ENCODE measurements at regions not wholly inside any gene's neighbourhood (a gene's known extent, or its start where the extent isn't known, plus 50 kb on each side); places are given as distances from the start of the nearest gene placed in this dataset.

DNA sequence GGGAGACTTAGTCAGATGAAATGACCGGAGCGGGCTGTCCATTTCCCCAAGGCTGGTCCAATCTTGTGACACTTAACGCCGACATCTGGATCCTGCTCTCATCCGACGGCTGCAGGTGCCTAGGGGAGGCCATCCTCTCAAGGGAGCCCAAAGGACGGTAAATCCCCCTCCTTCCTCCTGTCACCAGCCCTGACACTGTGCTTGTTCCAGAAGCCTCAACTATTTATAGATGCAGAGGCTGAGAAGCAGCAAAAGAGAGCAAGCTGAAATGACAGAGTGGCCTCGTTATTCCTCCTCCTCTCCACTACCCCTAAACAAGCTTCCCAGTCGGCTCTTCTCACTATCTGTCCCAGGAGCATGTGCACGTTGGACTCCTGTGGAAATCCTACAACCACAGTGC is 533.7 kb downstream of the LIG4 start:
- Mint-ChIP-seq H3K36me3 (ENCODE audit: low read depth) (no peaks in the 10 kb centered on the region), H3K27me3 (ENCODE audit: low read depth) (no peaks in the 10 kb centered on the region), H3K27ac (ENCODE audit: unreplicated experiment) (no peak overlapping the region), H3K4me1 (ENCODE audit: low read depth) (no peaks in the 10 kb centered on the region), H3K9me3 (ENCODE audit: low read depth) (peaks cover 4% of the 10 kb centered on the region), H3K4me3 (ENCODE audit: unreplicated experiment) (no peak overlapping the region)
- no peak for DNase-seq (ENCODE audit: low spot score)
- TF ChIP-seq, protein P1, sequence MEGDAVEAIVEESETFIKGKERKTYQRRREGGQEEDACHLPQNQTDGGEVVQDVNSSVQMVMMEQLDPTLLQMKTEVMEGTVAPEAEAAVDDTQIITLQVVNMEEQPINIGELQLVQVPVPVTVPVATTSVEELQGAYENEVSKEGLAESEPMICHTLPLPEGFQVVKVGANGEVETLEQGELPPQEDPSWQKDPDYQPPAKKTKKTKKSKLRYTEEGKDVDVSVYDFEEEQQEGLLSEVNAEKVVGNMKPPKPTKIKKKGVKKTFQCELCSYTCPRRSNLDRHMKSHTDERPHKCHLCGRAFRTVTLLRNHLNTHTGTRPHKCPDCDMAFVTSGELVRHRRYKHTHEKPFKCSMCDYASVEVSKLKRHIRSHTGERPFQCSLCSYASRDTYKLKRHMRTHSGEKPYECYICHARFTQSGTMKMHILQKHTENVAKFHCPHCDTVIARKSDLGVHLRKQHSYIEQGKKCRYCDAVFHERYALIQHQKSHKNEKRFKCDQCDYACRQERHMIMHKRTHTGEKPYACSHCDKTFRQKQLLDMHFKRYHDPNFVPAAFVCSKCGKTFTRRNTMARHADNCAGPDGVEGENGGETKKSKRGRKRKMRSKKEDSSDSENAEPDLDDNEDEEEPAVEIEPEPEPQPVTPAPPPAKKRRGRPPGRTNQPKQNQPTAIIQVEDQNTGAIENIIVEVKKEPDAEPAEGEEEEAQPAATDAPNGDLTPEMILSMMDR (IDR thresholded peaks at IDR 0.05): no peak

DNA sequence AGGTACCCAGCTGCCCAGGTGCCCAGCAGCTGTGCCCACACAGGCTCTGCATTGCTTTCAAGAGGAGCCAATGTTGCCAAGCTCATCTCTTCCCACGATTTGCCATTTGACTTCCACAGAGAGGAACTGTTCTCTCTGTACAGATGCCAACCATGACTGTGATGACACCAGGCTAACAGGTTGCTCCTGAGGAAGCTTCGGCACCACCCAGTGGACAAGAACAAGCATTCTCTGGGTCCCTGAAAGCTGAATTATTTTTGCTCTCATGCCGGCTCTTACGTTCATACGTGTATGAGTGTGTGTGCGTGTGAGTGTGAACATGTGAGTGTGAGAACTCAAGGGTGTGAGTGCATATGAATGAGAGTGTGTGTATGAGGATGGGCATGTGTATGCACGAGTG is 535.2 kb downstream of the LIG4 start:
- Mint-ChIP-seq H3K36me3 (ENCODE audit: low read depth) (no peaks in the 10 kb centered on the region), H3K4me1 (ENCODE audit: low read depth) (no peaks in the 10 kb centered on the region), H3K4me3 (ENCODE audit: unreplicated experiment) (no peak overlapping the region), H3K27ac (ENCODE audit: unreplicated experiment) (no peak overlapping the region), H3K27me3 (ENCODE audit: low read depth) (no peaks in the 10 kb centered on the region), H3K9me3 (ENCODE audit: low read depth) (no peaks in the 10 kb centered on the region)
- TF ChIP-seq, protein P1 (IDR thresholded peaks at IDR 0.05): no peak
- no peak for DNase-seq (ENCODE audit: low spot score)

DNA sequence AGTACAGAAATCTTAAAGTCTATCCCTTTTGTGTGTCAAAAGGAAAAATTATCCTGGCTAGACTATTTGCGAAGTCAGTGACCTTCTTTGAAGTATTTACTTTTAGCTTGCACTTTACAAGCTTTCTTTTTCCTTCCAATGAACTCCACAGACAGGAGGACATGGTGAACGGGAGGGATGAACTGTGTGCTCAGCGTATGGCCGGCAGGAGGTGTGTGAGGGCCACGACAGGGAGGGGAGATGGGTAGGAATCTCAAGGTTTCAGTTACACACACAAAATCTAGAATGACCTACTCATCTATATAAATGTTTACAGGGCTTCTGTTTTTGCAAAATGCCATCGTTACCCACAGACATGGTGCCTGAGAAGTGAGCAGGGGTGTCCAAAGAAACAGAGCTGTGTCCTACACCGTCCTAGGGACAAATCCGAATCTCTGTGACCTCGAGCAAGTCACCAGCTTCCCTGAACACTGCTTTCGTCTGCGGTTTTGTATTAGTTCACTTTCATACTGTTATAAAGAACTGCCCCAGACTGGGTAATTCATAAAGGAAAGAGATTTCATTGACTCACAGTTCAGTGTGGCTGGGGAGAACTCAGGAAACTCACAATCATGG is 537.2 kb downstream of the LIG4 start:
- Mint-ChIP-seq H3K27ac (ENCODE audit: unreplicated experiment) (no peak overlapping the region), H3K36me3 (ENCODE audit: low read depth) (no peaks in the 10 kb centered on the region), H3K4me3 (ENCODE audit: unreplicated experiment) (no peak overlapping the region), H3K4me1 (ENCODE audit: low read depth) (no peaks in the 10 kb centered on the region), H3K9me3 (ENCODE audit: low read depth) (no peaks in the 10 kb centered on the region), H3K27me3 (ENCODE audit: low read depth) (peaks cover 2% of the 10 kb centered on the region)
- TF ChIP-seq, protein P1 (IDR thresholded peaks at IDR 0.05): no peak
- DNase-seq (ENCODE audit: low spot score): no peak

DNA sequence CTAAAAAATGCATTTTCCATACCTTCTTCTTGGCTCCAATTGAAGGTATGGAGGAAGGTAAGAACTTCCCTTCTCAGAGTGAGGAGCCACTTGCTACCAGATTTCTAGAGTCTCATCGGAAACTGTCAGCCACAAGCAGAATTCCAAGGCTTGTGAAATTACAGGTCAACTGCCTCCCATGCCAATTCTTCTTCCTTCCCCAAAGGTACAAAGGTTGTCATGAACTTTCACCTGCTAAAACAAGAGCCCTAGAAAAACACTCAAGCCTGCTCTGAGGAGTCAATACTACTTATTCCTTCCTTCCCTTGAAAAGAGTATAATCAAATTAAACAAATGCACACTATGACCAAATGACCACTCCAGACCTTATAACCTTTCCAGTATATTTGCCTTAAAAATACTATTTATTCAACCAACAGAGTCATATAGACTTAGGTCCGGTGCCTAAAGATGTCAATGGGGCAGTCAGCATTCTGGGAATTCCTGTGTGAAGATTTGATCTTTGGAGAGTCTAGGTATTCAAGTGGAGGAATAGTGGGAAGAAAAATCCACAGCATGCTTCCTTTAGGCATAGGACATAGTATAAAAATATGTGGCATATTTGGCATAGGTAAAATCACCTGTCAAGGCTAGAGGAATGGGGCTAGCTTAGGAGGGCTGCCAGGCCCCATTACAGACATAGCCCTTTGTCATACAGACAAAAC is 539.3 kb downstream of the LIG4 start:
- Mint-ChIP-seq H3K9me3 (ENCODE audit: low read depth) (no peaks in the 10 kb centered on the region), H3K4me3 (ENCODE audit: unreplicated experiment) (no peak overlapping the region), H3K27ac (ENCODE audit: unreplicated experiment) (no peak overlapping the region), H3K36me3 (ENCODE audit: low read depth) (no peaks in the 10 kb centered on the region), H3K4me1 (ENCODE audit: low read depth) (no peaks in the 10 kb centered on the region), H3K27me3 (ENCODE audit: low read depth) (peaks cover 2% of the 10 kb centered on the region)
- DNase-seq (ENCODE audit: low spot score): no peak
- TF ChIP-seq, protein P1 (IDR thresholded peaks at IDR 0.05): no peak

DNA sequence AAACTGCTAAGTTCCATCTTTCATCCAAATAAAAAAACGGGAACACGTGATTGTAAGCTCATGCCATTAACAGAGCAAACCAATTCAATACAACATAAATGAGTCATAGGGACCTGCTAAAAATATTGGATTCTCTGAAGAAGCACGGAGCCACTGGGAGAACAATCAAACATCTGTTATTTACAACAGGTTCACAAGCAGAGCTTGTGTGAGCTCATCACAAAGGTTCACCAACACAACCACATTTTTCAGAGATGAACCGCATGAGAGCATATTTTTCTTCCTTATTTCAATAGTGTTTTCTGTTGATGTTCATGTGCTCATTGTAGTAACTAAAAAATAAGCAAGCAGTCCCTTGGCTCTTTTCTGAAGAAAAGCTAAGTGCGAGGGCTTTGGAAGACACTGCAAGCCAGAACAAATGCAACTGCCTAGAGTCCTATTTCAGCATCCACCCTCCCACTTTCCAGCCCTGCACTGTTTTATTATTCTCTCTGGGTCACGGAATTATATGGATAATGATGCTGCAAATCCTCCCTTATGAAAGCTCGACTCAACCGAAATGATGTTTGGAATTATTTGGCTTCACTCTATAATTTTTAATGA is 545.8 kb downstream of the LIG4 start:
- TF ChIP-seq, protein P1 (IDR thresholded peaks at IDR 0.05): no peak
- Mint-ChIP-seq H3K27me3 (ENCODE audit: low read depth) (no peaks in the 10 kb centered on the region), H3K9me3 (ENCODE audit: low read depth) (no peaks in the 10 kb centered on the region), H3K4me3 (ENCODE audit: unreplicated experiment) (no peak overlapping the region), H3K4me1 (ENCODE audit: low read depth) (no peaks in the 10 kb centered on the region), H3K36me3 (ENCODE audit: low read depth) (no peaks in the 10 kb centered on the region), H3K27ac (ENCODE audit: unreplicated experiment) (no peak overlapping the region)
- no peak for DNase-seq (ENCODE audit: low spot score)

All from chondrocyte (in vitro differentiated cells).